GM19035 (cell line): ENCODE measurements at regions not wholly inside any gene's neighbourhood (a gene's known extent, or its start where the extent isn't known, plus 50 kb on each side); places are given as distances from the start of the nearest gene placed in this dataset.

ENCODE experiments used
- ATAC-seq: cut with Tn5 transposase; IDR thresholded peaks from one replicate; pipeline ENCODE4 v1.9.1; 2021; ENCODE audit not compliant: unreplicated experiment

DNA sequence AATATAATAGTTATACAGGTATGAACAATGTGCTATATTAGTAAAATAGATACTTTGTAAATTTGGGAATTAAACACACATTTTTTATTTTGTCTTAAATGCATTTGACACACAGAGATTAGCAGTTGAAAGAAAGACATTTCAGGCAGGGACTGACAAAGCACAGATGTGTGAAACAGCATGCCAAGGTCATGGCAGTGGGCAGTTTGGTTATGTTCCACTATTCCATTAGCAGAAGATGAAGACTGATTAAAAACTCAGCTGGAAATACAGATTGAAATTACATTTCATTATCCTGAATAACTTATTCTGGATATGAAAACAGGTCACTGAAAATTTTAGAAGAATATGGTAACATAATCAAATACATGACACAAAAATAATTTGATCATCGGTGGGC, 669.8 kb upstream of the LRFN5 start:
- no peak for ATAC-seq

DNA sequence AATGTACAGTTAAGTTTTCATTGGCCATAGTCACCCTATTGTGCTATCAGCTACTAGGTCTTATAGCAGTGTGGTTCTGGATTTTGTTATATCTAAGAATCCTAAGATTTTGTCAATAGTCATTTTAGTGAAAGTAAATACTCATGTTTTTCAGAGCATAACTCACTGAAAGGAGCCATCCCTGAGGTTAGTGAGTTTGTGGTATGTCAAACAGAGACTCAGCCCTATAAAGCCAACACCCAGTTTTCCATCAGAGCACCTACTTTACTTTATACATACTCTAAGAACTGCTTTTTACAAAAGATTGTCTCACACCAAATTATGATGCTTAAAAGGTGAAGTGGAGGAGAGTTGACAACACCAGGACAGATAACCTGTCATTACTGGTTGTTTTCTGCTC, 686.3 kb upstream of the LRFN5 start:
- no peak for ATAC-seq

DNA sequence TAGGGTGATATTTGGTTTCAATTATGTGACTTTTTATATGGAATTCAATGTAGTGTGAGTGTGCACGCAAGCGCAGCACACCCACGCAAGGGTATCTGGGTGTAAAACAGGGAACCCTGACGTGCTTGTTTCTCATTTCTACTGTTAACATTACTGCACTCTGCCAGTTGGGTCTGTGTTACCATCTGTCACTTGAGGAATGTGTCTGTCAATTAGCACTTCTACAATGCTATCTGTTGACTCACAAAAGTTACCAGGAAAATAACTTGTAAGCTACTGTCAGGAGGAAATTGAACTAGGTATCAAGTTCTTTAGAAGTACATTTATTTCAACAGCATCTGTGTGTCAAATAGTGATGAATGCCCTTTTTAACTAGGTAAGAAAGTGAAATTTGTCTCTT, 695.5 kb upstream of the LRFN5 start:
- ATAC-seq = no peak

DNA sequence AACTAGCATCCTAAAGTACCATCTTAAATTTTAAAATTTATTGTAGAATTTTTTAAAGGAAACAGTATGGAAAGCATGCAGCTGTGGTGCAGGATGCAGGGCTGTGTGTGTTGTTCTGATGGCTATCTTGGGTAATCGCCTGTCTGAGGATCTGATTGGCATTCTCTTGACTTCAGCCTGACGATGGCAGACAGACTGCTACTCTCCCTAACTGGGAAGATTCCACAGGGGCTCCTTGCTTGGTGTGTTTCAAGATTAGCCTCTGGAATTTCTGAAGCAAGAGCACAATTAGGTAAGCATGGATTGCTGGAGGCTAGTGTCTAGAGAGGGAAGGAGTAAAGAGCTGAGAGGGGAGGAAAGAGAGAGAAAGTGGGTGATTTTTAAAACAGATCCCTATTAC, 696.8 kb upstream of the LRFN5 start:
- ATAC-seq = no peak

DNA sequence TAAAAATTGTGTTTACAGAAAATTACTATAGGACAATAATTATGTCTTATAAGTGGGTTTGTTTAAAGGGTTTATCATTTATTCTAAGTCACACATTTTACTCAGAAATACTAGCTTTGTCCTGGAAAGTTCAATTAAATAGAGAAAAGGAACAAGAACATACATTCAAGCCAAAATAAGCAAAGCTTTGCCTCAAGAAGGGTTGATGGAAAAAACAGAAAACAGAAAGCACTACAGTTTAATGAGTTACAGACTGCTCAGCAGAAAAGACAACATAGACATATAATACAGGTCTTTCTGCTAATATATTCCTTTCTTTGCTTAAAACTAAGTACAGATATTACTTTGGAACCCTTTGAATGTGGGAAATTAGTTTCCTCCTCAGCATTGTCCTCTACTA, 703.0 kb upstream of the LRFN5 start:
- no peak for ATAC-seq

DNA sequence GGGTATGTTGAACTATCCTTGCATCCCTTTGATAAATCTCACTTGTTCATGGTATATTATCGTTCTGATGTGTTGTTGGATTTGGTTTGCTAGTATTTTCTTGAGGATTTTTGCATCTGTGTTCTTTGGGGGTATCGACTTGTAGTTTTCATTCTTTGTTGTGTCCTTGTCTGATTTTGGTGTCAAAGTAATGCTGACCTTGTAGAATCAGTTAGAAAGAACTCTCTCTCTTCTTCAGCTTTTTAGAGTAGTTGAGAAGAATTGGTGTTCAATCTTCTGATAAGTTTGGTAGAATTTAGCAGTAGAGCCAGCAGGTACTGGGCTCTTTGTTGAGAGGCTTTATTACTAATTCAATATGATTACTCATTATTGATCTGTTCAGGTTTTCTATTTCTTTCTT, 707.2 kb upstream of the LRFN5 start:
- ATAC-seq = no peak

DNA sequence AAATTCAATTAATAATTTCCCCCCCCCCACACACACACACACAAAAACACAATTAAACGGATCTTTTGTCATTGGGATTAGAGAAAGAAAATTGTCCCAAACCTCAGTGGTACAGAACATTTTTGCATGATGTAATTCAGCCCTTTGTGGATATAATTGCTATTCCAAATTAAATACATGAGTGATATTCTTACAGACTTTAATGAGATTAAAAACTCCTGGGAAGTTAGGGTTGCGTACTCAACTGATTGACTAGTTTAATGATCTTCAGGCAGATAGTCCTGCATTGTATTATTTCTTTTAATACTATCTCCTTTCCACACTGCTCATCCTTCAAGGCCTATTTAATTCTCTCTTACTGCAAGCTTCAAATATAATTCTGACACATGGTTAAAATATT, 711.8 kb upstream of the LRFN5 start:
- no peak for ATAC-seq

DNA sequence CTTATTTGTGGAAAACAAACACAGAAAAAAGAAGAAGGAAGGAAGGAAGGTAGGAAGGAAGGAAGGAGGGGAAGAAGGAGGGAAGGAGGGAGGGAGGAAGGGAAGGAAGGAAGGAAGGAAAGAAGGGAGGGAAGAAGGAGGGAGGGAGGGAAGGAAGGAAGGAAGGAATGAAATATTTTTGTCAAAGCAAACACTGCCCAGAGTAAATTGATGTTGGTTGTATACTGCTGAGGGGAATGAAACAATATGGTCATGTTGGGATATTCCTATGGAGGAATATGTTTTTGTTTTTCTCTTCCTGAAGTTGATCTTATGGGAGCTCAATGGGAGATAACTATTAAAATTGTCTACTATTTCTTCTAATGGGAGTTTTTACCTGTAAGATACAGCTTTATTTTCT, 717.5 kb upstream of the LRFN5 start:
- no peak for ATAC-seq

DNA sequence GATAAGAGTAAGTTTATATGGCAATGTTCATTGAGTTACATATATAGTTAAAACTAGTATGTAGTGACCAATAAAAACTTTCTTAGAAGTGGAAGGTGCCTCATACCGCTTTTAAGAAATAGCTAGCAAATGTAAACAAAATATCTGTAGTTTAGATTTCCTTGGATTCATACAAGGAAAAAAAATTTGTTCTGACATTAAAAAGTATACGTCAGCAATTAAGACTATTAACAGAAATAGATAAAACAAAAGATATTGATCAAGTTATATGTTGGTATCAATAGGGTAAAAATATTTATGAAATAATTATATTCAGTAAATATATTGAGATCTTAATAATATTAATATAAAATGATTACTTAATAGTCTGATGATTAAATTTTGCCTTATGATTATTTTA, 718.8 kb upstream of the LRFN5 start:
- ATAC-seq = no peak

DNA sequence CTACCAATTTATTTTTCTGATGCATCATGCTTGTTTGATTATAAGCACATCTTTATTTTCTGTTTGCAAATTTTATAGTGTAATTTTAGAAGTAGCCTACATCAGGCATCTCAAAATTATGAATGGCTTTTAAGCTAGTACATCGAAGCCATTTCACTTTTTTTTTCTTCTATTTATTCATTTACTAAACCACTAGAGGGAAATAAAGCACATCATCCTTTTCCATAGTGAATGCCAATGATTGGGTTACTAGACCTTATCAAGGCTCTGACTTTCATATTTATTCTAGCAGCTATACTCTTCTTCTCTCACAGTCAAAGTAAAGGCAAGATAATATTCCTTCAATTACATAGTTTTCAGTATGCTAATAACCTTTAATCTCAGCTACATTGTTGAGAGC, 736.4 kb upstream of the LRFN5 start:
- ATAC-seq = no peak

DNA sequence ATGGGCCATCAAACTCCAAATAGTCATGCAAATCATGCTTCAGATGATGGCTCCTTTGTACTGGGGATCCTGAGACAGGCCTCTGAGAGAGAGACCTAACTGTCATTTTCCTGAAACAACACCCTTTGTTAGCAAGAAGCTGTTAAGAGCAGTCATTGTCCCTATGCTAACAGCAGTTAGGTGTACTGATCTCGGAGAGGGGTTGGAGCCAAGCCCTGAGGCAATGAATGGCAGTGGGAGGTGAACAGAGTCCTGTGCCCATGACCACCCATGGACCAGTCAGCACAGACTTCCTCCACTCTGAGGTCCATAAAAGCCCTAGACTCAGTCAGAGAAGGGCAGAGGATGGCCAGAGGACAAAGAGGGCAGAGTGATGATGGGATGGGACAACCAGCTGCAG, 747.6 kb upstream of the LRFN5 start:
- ATAC-seq = no peak

DNA sequence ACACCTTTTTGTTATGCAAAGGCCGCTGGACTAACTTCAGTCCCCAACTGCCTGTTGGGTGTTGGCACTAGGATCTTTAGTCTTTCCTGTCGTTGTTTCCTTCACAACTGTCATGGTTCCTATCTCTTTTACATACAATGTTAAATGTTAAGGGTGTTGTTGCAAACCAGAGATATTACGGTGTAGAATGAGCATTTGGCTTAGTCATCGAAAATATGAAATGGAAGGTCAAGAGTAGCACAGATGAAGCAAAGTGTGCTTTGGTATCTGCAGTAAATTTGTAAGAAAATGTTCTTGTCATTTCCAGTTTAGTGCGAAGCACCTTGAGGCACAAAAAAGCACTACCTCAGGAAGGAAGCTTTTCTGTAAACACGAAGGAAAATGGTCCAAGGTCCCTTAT, 751.3 kb upstream of the LRFN5 start:
- no peak for ATAC-seq

DNA sequence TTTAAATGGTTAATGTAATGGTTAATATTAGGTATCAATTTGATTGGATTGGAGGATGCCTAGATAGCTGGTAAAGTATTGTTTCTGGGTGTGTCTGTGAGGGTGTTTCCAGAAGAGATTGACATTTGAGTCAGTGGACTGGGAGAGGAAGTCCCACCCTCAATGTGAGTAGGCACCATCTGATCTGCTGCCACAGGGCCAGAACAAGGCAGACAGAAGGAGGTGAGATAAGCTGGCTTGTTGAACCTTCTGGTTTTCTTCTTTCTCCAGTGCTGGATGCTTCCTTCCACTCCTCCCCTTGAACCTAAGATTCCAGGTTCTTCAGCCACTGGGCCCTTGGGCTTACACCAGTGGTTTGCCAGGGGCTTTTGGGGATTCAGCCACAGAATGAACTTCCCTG, 756.5 kb upstream of the LRFN5 start:
- ATAC-seq = no peak

DNA sequence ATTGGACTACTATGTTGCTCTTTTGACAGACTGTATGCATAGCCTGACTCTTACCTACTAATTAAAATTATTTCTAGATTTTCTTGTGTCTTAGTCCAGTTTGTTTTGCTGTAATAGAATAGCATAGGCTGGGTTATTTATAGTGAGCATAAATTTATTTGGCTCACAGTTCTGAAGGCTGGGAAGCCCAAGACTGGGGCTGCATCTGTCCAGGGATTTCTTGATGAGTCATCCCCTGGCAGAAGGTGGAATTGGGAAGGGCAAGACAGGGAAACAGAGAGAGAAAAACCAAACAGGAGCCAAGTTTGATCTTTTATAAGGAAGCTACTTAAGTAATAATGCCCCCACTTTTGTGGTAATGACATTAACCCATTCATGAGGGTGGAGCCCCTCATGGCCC, 759.2 kb upstream of the LRFN5 start:
- no peak for ATAC-seq

DNA sequence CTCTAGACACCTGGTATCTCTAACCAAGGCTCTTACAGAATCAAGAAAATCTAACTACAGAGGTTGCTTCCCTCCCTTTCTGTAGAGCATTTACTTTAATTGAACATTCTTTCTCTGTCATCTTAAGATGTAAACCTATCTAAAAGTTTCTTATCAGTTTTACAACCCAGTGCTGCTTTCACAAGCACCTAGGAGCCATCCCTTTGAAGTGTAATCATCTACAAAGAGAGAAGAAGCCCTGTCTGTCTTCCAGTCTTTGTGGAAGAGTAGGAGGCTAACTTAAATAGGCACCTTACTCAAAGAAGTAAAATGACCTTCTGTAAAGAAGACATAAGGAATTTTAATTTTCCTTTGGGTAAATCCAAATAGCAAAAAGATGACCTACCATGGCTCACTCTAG, 763.9 kb upstream of the LRFN5 start:
- no peak for ATAC-seq

DNA sequence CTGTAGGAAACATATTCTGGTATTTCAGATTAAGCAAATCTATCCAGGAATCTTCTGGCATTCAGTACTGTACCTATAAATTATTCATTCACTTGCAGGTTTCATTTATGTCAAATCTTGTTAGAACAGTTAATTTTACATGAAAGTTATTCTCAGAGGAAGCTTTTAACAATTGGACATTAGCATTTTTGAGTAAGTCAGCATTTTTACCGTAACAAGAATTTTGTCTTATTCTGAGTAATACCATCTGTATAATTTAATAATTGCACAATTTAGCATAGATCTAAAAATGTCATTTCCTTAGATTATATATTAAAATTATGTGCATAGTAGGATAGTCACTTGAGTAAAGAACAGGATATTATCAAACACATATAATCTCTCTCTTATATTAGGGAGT, 764.8 kb upstream of the LRFN5 start:
- ATAC-seq = no peak

DNA sequence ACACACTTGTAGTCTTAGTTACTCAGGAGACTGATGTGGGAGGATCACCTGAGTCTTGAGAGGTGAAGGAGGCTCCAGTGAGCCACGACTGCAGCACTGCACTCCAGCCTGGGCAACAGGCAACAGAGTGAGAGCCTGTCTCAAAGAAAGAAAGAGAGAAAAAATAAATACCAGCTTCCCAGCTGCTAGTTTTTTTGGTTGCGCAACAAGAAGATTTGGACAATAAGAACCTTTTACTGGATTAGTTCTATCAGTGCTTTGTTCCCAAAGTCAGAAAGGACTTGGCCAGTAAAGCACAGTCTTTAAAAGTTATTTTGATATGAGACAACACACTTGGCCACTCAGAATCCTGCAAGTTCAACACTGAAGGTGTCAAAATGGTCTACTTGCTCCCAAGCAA, 768.1 kb upstream of the LRFN5 start:
- no peak for ATAC-seq

DNA sequence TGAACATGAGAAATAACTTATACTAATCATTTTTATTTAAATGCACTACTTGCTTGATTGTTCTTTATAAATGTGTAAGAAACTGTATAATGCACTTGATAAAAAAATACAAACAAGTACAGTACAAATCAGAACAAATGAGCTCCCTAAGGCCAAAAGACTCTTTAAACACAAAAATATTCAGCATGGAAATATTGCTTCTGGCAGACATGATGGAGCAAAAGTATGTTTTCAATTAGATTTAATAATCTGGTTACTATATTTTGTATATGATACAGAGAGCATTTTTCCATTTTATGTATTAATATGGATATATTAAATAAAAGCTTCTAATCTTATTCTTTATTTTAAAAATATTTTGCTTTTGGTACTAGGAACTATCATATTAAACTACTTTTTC, 800.2 kb upstream of the LRFN5 start:
- ATAC-seq = no peak

DNA sequence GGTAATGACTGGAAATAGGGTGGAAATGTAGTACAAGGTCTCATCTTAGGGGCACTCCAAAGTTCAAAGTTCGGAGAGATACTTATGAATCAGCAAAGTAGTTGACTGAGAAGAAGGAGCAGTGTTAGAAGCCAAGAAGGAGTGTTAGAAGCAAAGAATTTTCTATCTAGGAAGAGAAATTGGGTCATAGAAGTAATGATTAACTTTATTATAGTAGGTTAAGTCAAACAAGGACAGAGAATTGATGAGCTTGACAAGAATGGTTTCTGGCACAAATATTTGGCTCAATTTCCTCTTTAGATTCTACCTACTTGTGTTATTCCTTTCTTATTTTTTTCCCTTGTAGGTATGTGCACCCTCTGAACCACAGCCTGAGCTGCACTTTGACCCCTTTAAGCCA, 810.5 kb upstream of the LRFN5 start:
- no peak for ATAC-seq

DNA sequence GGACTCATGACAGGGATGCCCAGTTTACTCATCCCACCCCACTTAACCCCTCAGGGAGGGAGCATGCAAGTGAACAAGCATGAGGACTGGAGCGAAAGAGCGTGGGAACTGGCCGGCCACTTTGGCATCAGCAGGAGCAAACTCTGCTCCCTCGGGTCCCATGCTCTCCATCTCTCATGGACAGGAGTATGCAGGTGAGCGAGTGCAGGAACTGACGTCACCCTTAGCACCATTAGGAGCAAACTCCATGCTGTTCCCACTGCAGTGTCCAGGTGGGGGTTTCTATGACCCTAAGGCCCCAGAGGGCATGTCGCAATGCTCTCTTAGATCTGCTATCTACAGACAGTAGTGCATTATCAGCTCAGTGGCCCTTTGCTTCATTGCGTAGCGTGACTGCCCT, 821.8 kb upstream of the LRFN5 start:
- no peak for ATAC-seq

DNA sequence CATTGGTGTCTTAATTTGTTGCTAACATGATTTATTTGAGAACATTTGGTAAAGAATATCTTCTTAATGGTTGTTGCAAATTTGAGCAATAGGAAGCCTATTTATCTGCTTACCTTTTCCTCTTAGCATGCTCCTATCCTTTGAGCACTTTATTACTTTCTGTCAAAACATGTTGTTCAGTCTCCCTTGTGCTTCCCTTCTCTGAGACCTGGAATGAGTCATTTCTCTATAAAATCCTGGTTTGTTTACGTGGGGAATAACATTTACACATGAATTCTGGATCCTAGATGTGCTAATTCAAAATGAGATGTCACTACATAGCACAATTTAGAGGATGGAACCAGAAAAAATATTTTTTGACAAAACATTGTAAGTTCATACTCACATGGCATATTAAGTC, 844.0 kb upstream of the LRFN5 start:
- no peak for ATAC-seq

DNA sequence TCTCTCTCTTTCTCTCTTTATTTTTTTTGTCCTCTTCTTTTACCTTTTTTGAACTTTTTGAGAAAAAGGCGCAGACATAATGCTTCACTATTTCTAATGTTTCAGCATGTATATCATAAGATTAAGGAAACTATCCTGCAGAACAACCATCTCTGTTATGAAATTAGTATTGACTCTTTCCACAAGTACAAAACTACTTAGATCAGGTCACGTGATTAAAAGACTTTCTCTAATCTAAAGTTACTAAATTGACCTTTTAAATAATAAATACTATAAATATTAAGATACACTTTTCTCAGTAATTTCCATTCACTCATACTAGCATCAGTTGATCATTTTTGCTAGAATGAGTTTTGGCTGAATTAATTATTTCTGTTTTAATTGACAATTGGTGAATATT, 844.5 kb upstream of the LRFN5 start:
- ATAC-seq = no peak

DNA sequence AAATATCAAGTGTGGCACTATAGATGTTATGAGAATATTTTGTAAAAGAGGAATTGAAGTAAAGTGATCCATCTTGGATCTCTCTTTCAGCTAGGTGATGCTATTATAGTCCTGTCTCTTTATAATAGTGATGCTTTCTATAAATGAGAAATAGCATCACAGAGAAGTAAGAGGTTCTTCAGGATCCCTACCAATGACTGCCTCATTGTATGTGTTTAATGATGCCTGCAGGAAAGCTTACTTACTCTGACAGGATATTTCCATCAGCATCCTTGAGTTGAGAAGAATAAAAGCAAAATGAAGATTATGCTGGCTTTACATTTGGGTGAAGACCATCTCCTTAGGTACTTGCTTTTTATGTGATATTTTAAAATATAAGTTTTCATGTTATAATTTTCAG, 846.0 kb upstream of the LRFN5 start:
- no peak for ATAC-seq

DNA sequence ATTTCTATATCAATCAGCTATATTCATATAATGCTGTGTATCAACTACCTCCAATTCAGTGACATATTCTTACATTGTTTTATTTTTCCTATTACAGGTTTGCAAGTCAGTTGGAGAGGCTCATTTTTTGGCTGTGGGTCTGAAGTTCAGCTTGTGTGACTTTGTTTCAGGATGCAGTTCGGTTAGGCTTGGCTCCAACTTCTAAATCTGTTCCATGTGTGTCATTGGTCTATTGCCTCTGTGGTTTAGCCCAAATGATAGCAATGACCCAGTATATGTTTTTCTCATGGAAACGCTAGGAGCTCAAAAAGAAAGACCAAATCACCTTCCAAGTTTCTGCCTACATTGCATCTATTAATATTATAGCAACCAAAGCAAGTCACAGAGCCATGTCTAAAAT, 848.6 kb upstream of the LRFN5 start:
- ATAC-seq = no peak
